ENCODE measurements at regions not wholly inside any gene's neighbourhood (a gene's known extent, or its start where the extent isn't known, plus 50 kb on each side); places are given as distances from the start of the nearest gene placed in this dataset.

- no peak overlapping the region for H3K4me2 ChIP-seq (ENCODE audit: low read length)
- no peak overlapping the region for H3K4me3 ChIP-seq (ENCODE audit: low read length)
- no peaks in the 10 kb centered on the region for H4K20me1 ChIP-seq (ENCODE audit: control insufficient read depth, insufficient read depth, low read depth, low read length)
- TF ChIP-seq EZH2phosphoT487 (IDR thresholded peaks at IDR 0.05; ENCODE audit: borderline replicate concordance, low read length): no peak
- no peaks in the 10 kb centered on the region for H3K4me1 ChIP-seq (ENCODE audit: control insufficient read depth, low read length)
- no peaks in the 10 kb centered on the region for H3K9me2 ChIP-seq (replicated peaks; ENCODE audit: control insufficient read depth, low read length)
- no peaks in the 10 kb centered on the region for H3K9me3 ChIP-seq (ENCODE audit: control insufficient read depth, insufficient read depth, low read length)
- no peaks in the 10 kb centered on the region for H3K79me2 ChIP-seq (ENCODE audit: control insufficient read depth, low read length)
- no peaks in the 10 kb centered on the region for H3F3A ChIP-seq (ENCODE audit: control insufficient read depth, insufficient read depth)
- H3K36me3 ChIP-seq (ENCODE audit: control insufficient read depth, low read length): no peaks in the 10 kb centered on the region
- no peaks in the 10 kb centered on the region for H3K27me3 ChIP-seq (ENCODE audit: control insufficient read depth, low read length)
- H3K27ac ChIP-seq (ENCODE audit: low read depth, low read length): no peak overlapping the region
Measured at GRCh38 chr11:115716601-115717529, 212.7 kb upstream of the CADM1 start.

GRCh38 chr11:115716080-115716479 lies 211.9 kb upstream of the CADM1 start:
- Histone ChIP-seq H3K36me3 (ENCODE audit: control insufficient read depth, low read length) (no peaks in the 10 kb centered on the region), H4K20me1 (ENCODE audit: control insufficient read depth, insufficient read depth, low read depth, low read length) (no peaks in the 10 kb centered on the region), H3K9me3 (ENCODE audit: control insufficient read depth, insufficient read depth, low read length) (no peaks in the 10 kb centered on the region)

GRCh38 chr11:115715251-115715770 lies 211.1 kb upstream of the CADM1 start:
- no peaks in the 10 kb centered on the region for H3K36me3 ChIP-seq (ENCODE audit: control insufficient read depth, low read length)
- H3K9me3 ChIP-seq (ENCODE audit: control insufficient read depth, insufficient read depth, low read length): no peaks in the 10 kb centered on the region
- no peak for TF ChIP-seq EZH2phosphoT487 (IDR thresholded peaks at IDR 0.05; ENCODE audit: borderline replicate concordance, low read length)
- no peak for TF ChIP-seq CTCF (IDR thresholded peaks at IDR 0.05; ENCODE audit: low read depth, low read length, poor library complexity, severe bottlenecking)
- no peak overlapping the region for H3K27ac ChIP-seq (ENCODE audit: low read depth, low read length)
- H4K20me1 ChIP-seq (ENCODE audit: control insufficient read depth, insufficient read depth, low read depth, low read length): no peaks in the 10 kb centered on the region
- no peaks in the 10 kb centered on the region for H3F3A ChIP-seq (ENCODE audit: control insufficient read depth, insufficient read depth)
- no peaks in the 10 kb centered on the region for H3K79me2 ChIP-seq (ENCODE audit: control insufficient read depth, low read length)
- H3K4me3 ChIP-seq (ENCODE audit: low read length): no peak overlapping the region
- no peak overlapping the region for H3K4me2 ChIP-seq (ENCODE audit: low read length)
- H3K27me3 ChIP-seq (ENCODE audit: control insufficient read depth, low read length): no peaks in the 10 kb centered on the region
- no peaks in the 10 kb centered on the region for H3K9me2 ChIP-seq (replicated peaks; ENCODE audit: control insufficient read depth, low read length)
- no peaks in the 10 kb centered on the region for H3K4me1 ChIP-seq (ENCODE audit: control insufficient read depth, low read length)

More at GRCh38 chr11:115716080-115716479, 211.9 kb upstream of the CADM1 start:
- H3K27me3 ChIP-seq (ENCODE audit: control insufficient read depth, low read length): no peaks in the 10 kb centered on the region
- no peak overlapping the region for H3K27ac ChIP-seq (ENCODE audit: low read depth, low read length)
- no peak overlapping the region for H3K4me3 ChIP-seq (ENCODE audit: low read length)
- no peaks in the 10 kb centered on the region for H3F3A ChIP-seq (ENCODE audit: control insufficient read depth, insufficient read depth)
- H3K4me2 ChIP-seq (ENCODE audit: low read length): no peak overlapping the region
- no peaks in the 10 kb centered on the region for H3K9me2 ChIP-seq (replicated peaks; ENCODE audit: control insufficient read depth, low read length)
- H3K79me2 ChIP-seq (ENCODE audit: control insufficient read depth, low read length): no peaks in the 10 kb centered on the region
- TF ChIP-seq EZH2phosphoT487 (IDR thresholded peaks at IDR 0.05; ENCODE audit: borderline replicate concordance, low read length) (no peak), CTCF (IDR thresholded peaks at IDR 0.05; ENCODE audit: low read depth, low read length, poor library complexity, severe bottlenecking) (no peak)
- H3K4me1 ChIP-seq (ENCODE audit: control insufficient read depth, low read length): no peaks in the 10 kb centered on the region

GRCh38 chr11:115712296-115712695 lies 208.1 kb upstream of the CADM1 start:
- Histone ChIP-seq H3K9me3 (ENCODE audit: control insufficient read depth, insufficient read depth, low read length) (no peaks in the 10 kb centered on the region), H3K27me3 (ENCODE audit: control insufficient read depth, low read length) (no peaks in the 10 kb centered on the region), H3K36me3 (ENCODE audit: control insufficient read depth, low read length) (no peaks in the 10 kb centered on the region), H3F3A (ENCODE audit: control insufficient read depth, insufficient read depth) (no peaks in the 10 kb centered on the region), H3K79me2 (ENCODE audit: control insufficient read depth, low read length) (no peaks in the 10 kb centered on the region), H3K4me3 (ENCODE audit: low read length) (no peak overlapping the region), H3K4me2 (ENCODE audit: low read length) (no peak overlapping the region), H3K27ac (ENCODE audit: low read depth, low read length) (no peak overlapping the region), H4K20me1 (ENCODE audit: control insufficient read depth, insufficient read depth, low read depth, low read length) (no peaks in the 10 kb centered on the region), H3K9me2 (replicated peaks; ENCODE audit: control insufficient read depth, low read length) (no peaks in the 10 kb centered on the region), H3K4me1 (ENCODE audit: control insufficient read depth, low read length) (no peaks in the 10 kb centered on the region)
- no peak for TF ChIP-seq CTCF (IDR thresholded peaks at IDR 0.05; ENCODE audit: low read depth, low read length, poor library complexity, severe bottlenecking)
- TF ChIP-seq EZH2phosphoT487 (IDR thresholded peaks at IDR 0.05; ENCODE audit: borderline replicate concordance, low read length): no peak

All from DOHH2 (cell line).